Neural cell (in vitro differentiated cells): ENCODE measurements at regions not wholly inside any gene's neighbourhood (a gene's known extent, or its start where the extent isn't known, plus 50 kb on each side); places are given as distances from the start of the nearest gene placed in this dataset.

Experiments
- MXI1 ChIP-seq: fragments of 450-650 bp; conservative IDR thresholded peaks from 2 replicates; pipeline ENCODE4 v1.6.1; 2014; ENCODE audit warnings: antibody characterized with exemption, mild to moderate bottlenecking; ENCODE audit not compliant: poor library complexity, severe bottlenecking
- TF ChIP-seq, protein P1 (sequence below): fragments of 450-650 bp; IDR thresholded peaks from 2 replicates; pipeline ENCODE4 v1.5.1; 2014; ENCODE audit warnings: antibody characterized with exemption, mild to moderate bottlenecking, moderate library complexity; ENCODE audit not compliant: poor library complexity, severe bottlenecking

DNA sequence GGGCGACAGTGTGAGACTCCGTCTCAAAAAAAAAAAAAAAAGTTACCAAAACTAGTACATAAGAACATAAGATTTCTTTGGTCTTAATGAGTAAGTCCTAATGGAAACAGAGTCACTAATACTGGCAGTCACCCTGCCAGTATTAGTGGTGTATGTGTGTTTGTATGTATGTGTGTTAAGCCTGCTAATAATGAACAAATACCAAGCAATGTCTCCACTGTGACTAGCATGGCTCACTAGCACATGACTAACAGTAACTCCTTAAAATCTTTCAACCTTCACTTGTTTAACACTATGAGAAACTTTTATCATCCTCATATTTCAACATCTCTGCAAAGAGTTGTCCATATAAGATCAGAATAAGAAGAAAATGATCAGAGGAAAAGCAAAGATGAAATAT is 231.0 kb upstream of the ATP11B start:
- TF ChIP-seq, protein P1, sequence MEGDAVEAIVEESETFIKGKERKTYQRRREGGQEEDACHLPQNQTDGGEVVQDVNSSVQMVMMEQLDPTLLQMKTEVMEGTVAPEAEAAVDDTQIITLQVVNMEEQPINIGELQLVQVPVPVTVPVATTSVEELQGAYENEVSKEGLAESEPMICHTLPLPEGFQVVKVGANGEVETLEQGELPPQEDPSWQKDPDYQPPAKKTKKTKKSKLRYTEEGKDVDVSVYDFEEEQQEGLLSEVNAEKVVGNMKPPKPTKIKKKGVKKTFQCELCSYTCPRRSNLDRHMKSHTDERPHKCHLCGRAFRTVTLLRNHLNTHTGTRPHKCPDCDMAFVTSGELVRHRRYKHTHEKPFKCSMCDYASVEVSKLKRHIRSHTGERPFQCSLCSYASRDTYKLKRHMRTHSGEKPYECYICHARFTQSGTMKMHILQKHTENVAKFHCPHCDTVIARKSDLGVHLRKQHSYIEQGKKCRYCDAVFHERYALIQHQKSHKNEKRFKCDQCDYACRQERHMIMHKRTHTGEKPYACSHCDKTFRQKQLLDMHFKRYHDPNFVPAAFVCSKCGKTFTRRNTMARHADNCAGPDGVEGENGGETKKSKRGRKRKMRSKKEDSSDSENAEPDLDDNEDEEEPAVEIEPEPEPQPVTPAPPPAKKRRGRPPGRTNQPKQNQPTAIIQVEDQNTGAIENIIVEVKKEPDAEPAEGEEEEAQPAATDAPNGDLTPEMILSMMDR = no peak
- no peak for TF ChIP-seq MXI1
